Adrenal gland (tissue), 9 donors: ENCODE measurements at regions not wholly inside any gene's neighbourhood (a gene's known extent, or its start where the extent isn't known, plus 50 kb on each side); places are given as distances from the start of the nearest gene placed in this dataset.
A peak's percentile ranks its signal among the peaks of the same experiment; 100 is the strongest.

ENCODE experiments used
- DNase-seq, 7 donors: peaks; one replicate each; pipeline ENCODE4 v3.0.0-alpha.2; 2019 to 2020
- H3K27ac ChIP-seq, 5 donors: fragments of 200-600 bp; sonication (generic) in 4 of 5; 1 replicate in 3 of 5; 2 replicates in 2 of 5; pipeline versions ENCODE4 v1.5.1 to v1.8.0; 2016 to 2020; ENCODE audit warnings: mild to moderate bottlenecking in 1 of 5
- H3K27me3 ChIP-seq: fragments of 200-600 bp; 2 replicates; pipeline ENCODE4 v1.8.0; 2021
- H3K36me3 ChIP-seq, 2 donors: fragments of 200-600 bp; replicated peaks in 1 of 2; 1 replicate in 1 of 2; 2 replicates in 1 of 2; pipeline versions ENCODE4 v1.5.1 to v1.8.0; 2018 to 2022
- H3K4me1 ChIP-seq, 2 donors: fragments of 200-600 bp; replicated peaks in 1 of 2; 1 replicate in 1 of 2; 2 replicates in 1 of 2; pipeline versions ENCODE4 v1.5.1 to v1.8.0; 2018 to 2021
- H3K4me3 ChIP-seq, 4 donors: fragments of 200-600 bp; sonication (generic) in 3 of 4; one replicate each; pipeline ENCODE4 v1.5.1; 2016 to 2018
- H3K9me3 ChIP-seq, 3 donors: fragments of 200-600 bp; sonication (generic) in 1 of 3; replicated peaks in 1 of 3; 1 replicate in 2 of 3; 2 replicates in 1 of 3; pipeline versions ENCODE4 v1.5.1 to v1.8.0; 2016 to 2021
- POLR2A ChIP-seq, 2 donors: fragments of 450-650 bp; IDR thresholded peaks; one replicate each; pipeline ENCODE4 v1.6.1; 2017; ENCODE audit warnings: antibody characterized with exemption in 2 of 2, mild to moderate bottlenecking in 2 of 2, moderate library complexity in 1 of 2
- WGBS, 4 donors: extraction: QIAGEN DNeasy Blood & Tissue Kit in 2 of 4; methylation state at CpG; one replicate each; pipeline versions ENCODE4 v1.1.5 to v1.1.7; 2013 to 2017; 5-methylcytosine and 5-hydroxymethylcytosine counted together
- intact Hi-C, 2 donors: fragments of 100-400 bp; cut with DNase I; formaldehyde crosslinking; loops; one replicate each; pipeline versions ENCODE4 v1.14.1 to v1.15.0; 2022 to 2023
- TF ChIP-seq, protein P1 (sequence below), 6 experiments: fragments of 450-650 bp in 4 of 6; fragments of 200-600 bp in 2 of 6; sonication (generic) in 1 of 6; IDR thresholded peaks; 1 replicate in 5 of 6; 2 replicates in 1 of 6; pipeline versions ENCODE4 v1.5.1 to v1.8.0; 2016 to 2021; ENCODE audit warnings: antibody characterized with exemption in 6 of 6, mild to moderate bottlenecking in 2 of 6, moderate library complexity in 1 of 6
- donor health status: healthy with polysubstance abuse.
- donor health status: Bipolar disorder and iron deficiency.
- donor health status: DM: yes; HTN: yes; CAD: no.
- donor health status: DM: no; HTN: no; CAD: no.
- donor health status: DM: no; HTN: no; CAD: no.

GRCh38 chr2:35415282-35415681, 940.3 kb upstream of the CRIM1 start:
- Histone ChIP-seq H3K4me1 (no peaks in the 10 kb centered on the region), H3K36me3 (no peaks in the 10 kb centered on the region), H3K27ac (no peak overlapping the region), H3K9me3 (no peaks in the 10 kb centered on the region), H3K27me3 (no peaks in the 10 kb centered on the region), H3K4me3 (no peak overlapping the region)
- 44 to 64% (median 56%) methylated on average over 1 of the region's 1 CpG for WGBS, 4 donors
- no peak for DNase-seq
- intact Hi-C loops = no loop called here
- TF ChIP-seq POLR2A (IDR thresholded peaks at IDR 0.05) = no peak
- TF ChIP-seq, protein P1, sequence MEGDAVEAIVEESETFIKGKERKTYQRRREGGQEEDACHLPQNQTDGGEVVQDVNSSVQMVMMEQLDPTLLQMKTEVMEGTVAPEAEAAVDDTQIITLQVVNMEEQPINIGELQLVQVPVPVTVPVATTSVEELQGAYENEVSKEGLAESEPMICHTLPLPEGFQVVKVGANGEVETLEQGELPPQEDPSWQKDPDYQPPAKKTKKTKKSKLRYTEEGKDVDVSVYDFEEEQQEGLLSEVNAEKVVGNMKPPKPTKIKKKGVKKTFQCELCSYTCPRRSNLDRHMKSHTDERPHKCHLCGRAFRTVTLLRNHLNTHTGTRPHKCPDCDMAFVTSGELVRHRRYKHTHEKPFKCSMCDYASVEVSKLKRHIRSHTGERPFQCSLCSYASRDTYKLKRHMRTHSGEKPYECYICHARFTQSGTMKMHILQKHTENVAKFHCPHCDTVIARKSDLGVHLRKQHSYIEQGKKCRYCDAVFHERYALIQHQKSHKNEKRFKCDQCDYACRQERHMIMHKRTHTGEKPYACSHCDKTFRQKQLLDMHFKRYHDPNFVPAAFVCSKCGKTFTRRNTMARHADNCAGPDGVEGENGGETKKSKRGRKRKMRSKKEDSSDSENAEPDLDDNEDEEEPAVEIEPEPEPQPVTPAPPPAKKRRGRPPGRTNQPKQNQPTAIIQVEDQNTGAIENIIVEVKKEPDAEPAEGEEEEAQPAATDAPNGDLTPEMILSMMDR (IDR thresholded peaks at IDR 0.05) = peak in 1 of 6 experiments; percentile 13

GRCh38 chr2:35410431-35411061, 945.0 kb upstream of the CRIM1 start:
- intact Hi-C loops = no loop called here
- Histone ChIP-seq H3K27me3 (no peaks in the 10 kb centered on the region), H3K27ac (no peak overlapping the region), H3K4me1 (no peaks in the 10 kb centered on the region), H3K36me3 (no peaks in the 10 kb centered on the region), H3K4me3 (no peak overlapping the region), H3K9me3 (no peaks in the 10 kb centered on the region)
- 27 to 36% (median 31%) methylated on average over 5 of the region's 5 CpGs for WGBS, 4 donors
- DNase-seq = peak; percentile 53 to 71 (median 60)
- TF ChIP-seq, protein P1 (IDR thresholded peaks at IDR 0.05) = peak; percentile 67 to 93 (median 74)
- no peak for TF ChIP-seq POLR2A (IDR thresholded peaks at IDR 0.05)

DNA sequence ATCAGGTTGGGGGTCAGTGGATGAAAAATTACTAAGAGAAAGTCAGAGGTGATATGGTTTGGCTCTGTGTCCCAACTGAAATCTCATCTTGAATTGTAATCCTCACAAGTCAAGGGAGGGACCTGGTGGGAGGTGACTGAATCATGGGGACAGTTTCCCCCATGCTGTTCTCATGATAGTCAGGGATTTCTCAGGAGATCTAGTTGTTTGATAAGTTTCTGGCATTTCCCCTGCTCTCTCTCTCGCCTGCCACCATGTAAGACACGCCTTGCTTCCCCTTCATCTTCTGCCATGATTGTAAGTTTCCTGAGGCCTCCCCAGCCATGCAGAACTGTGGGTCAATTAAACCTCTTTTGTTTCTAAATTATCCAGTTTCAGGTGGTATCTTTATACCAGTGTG, 945.8 kb upstream of the CRIM1 start:
- H3K9me3 ChIP-seq = no peaks in the 10 kb centered on the region
- no peak for TF ChIP-seq POLR2A (IDR thresholded peaks at IDR 0.05)
- TF ChIP-seq, protein P1 (IDR thresholded peaks at IDR 0.05) = no peak
- DNase-seq = no peak
- H3K36me3 ChIP-seq = no peaks in the 10 kb centered on the region
- no peaks in the 10 kb centered on the region for H3K4me1 ChIP-seq
- intact Hi-C loops = loop anchor here in 1 of 2 donors (5.0 kb wide), 1 partner anchor 1312 kb away; no protein-coding TSS in a partner anchor
- H3K27ac ChIP-seq = no peak overlapping the region
- no peak overlapping the region for H3K4me3 ChIP-seq
- no peaks in the 10 kb centered on the region for H3K27me3 ChIP-seq
- WGBS, 4 donors = 72 to 91% (median 80%) methylated on average over 2 of the region's 2 CpGs

- Histone ChIP-seq H3K27ac (no peak overlapping the region), H3K9me3 (no peaks in the 10 kb centered on the region), H3K27me3 (no peaks in the 10 kb centered on the region), H3K4me1 (no peaks in the 10 kb centered on the region), H3K36me3 (no peaks in the 10 kb centered on the region), H3K4me3 (no peak overlapping the region)
- no peak for DNase-seq
- intact Hi-C loops = loop anchor here in 1 of 2 donors (5.0 kb wide), 1 partner anchor 1311 kb away; no protein-coding TSS in a partner anchor
- TF ChIP-seq, protein P1 (IDR thresholded peaks at IDR 0.05) = no peak
These were observed 947.3 kb upstream of the CRIM1 start for GRCh38 chr2:35408320-35408719.
